ENCODE measurements at regions not wholly inside any gene's neighbourhood (a gene's known extent, or its start where the extent isn't known, plus 50 kb on each side); places are given as distances from the start of the nearest gene placed in this dataset.

- no peak overlapping the region for H3K27ac ChIP-seq (ENCODE audit: extremely low read depth, low read depth, low read length)
- H3K4me1 ChIP-seq (ENCODE audit: control insufficient read depth, insufficient read depth, low read length): no peaks in the 10 kb centered on the region
- CTCF ChIA-PET: interaction anchor here (0.9 to 1.5 kb wide), 4 partner anchors 11 to 19 kb away, joined by 3 to 4 read pairs (median 4); no protein-coding TSS in a partner anchor
- POLR2A ChIA-PET: no interaction called here
- no peak overlapping the region for H3K4me3 ChIP-seq (ENCODE audit: low read depth, low read length)
- H3K36me3 ChIP-seq (ENCODE audit: control insufficient read depth in 2 of 2, insufficient read depth in 1 of 2, low read length in 2 of 2): no peaks in the 10 kb centered on the region
- H3K9me3 ChIP-seq (ENCODE audit: control insufficient read depth, insufficient read depth, low read depth, low read length): no peaks in the 10 kb centered on the region
- no peak for TF ChIP-seq BCL11A (tag by site-specific recombination; IDR thresholded peaks at IDR 0.05; ENCODE audit: low read depth)
- no peak for TF ChIP-seq ZNF202 (tag by site-specific recombination; IDR thresholded peaks at IDR 0.05; ENCODE audit: borderline replicate concordance)
- no peak for TF ChIP-seq ZNF843 (tag by site-specific recombination; IDR thresholded peaks at IDR 0.05)
- no peak for TF ChIP-seq GLIS1 (tag by site-specific recombination; IDR thresholded peaks at IDR 0.05)
- TF ChIP-seq ZNF785 (tag by site-specific recombination; IDR thresholded peaks at IDR 0.05): no peak
- no peak for TF ChIP-seq ZBTB1 (tag by site-specific recombination; IDR thresholded peaks at IDR 0.05)
- TF ChIP-seq, protein P1, sequence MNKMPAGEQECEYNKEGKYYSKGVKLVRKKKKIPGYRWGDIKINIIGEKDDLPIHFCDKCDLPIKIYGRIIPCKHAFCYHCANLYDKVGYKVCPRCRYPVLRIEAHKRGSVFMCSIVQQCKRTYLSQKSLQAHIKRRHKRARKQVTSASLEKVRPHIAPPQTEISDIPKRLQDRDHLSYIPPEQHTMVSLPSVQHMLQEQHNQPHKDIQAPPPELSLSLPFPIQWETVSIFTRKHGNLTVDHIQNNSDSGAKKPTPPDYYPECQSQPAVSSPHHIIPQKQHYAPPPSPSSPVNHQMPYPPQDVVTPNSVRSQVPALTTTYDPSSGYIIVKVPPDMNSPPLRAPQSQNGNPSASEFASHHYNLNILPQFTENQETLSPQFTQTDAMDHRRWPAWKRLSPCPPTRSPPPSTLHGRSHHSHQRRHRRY (tag by site-specific recombination; IDR thresholded peaks at IDR 0.05): no peak
Observed at GRCh38 chr21:25370311-25370744, 237.0 kb downstream of the MRPL39 start.

DNA sequence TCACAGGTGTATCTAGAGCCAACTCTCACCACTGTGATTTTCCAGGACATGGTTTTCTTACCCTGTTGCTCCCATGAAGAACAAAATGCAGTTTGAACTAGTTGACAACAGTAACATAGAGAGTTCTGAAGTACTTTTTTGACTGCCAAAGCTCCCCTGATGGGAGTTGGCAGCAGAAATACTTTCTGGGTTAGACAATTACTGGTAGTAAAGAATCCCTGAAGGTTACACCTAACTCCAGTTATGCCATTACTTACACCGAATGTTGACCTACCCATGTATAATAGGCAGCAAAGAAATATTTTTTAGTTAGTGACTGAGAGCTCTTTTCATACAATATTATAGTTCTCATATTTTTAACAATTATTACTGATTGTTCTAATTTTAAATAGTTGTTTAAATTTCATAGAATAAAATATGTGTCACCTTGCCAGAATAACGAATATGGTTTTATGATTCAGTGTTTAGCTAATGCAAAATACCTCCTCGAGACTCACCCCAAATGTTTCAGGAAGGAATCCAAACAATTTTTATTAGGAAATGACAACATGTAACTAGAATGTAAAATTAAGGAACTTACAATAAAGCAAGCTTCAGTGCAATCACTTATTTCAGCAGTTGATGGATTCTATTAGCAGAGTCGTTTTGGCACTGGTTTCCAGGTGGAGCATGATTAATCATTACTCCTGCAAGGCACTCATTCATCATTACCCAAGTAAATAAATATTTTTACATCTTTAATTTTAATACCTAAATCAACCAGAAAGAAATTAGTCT lies 237.6 kb downstream of the MRPL39 start:
- Histone ChIP-seq H3K36me3 (ENCODE audit: control insufficient read depth in 2 of 2, insufficient read depth in 1 of 2, low read length in 2 of 2) (no peaks in the 10 kb centered on the region), H3K9me3 (ENCODE audit: control insufficient read depth, insufficient read depth, low read depth, low read length) (no peaks in the 10 kb centered on the region), H3K27ac (ENCODE audit: extremely low read depth, low read depth, low read length) (no peak overlapping the region), H3K4me3 (ENCODE audit: low read depth, low read length) (no peak overlapping the region), H3K4me1 (ENCODE audit: control insufficient read depth, insufficient read depth, low read length) (no peaks in the 10 kb centered on the region)
- CTCF ChIA-PET: interaction anchor here (0.6 to 1.5 kb wide), 3 partner anchors 12 to 35 kb away, joined by 3 to 4 read pairs (median 3); no protein-coding TSS in a partner anchor
- POLR2A ChIA-PET: no interaction called here
- TF ChIP-seq ZBTB49 (tag by site-specific recombination; IDR thresholded peaks at IDR 0.05; ENCODE audit: low read depth) (no peak), ZNF629 (tag by site-specific recombination; IDR thresholded peaks at IDR 0.05) (no peak), KLF16 (tag by site-specific recombination; IDR thresholded peaks at IDR 0.05) (no peak), ZNF561 (tag by site-specific recombination; IDR thresholded peaks at IDR 0.05; ENCODE audit: borderline replicate concordance) (no peak), ZBTB20 (tag by site-specific recombination; IDR thresholded peaks at IDR 0.05) (no peak), ZNF274 (IDR thresholded peaks at IDR 0.05; ENCODE audit: low read length) (no peak), ZNF274 (tag by site-specific recombination; IDR thresholded peaks at IDR 0.05; ENCODE audit: borderline replicate concordance) (no peak), ZBTB1 (tag by site-specific recombination; IDR thresholded peaks at IDR 0.05) (no peak), ZNF830 (tag by site-specific recombination; IDR thresholded peaks at IDR 0.05; ENCODE audit: low read depth) (no peak), KLF8 (tag by site-specific recombination; IDR thresholded peaks at IDR 0.05) (no peak), ZNF692 (tag by site-specific recombination; IDR thresholded peaks at IDR 0.05) (no peak), SCRT2 (tag by site-specific recombination; IDR thresholded peaks at IDR 0.05) (no peak), KLF17 (tag by site-specific recombination; IDR thresholded peaks at IDR 0.05) (no peak), ZNF747 (tag by site-specific recombination; IDR thresholded peaks at IDR 0.05) (no peak), ZNF677 (tag by site-specific recombination; IDR thresholded peaks at IDR 0.05) (no peak), ZBTB44 (tag by site-specific recombination; IDR thresholded peaks at IDR 0.05) (no peak)
- TF ChIP-seq, protein P2, sequence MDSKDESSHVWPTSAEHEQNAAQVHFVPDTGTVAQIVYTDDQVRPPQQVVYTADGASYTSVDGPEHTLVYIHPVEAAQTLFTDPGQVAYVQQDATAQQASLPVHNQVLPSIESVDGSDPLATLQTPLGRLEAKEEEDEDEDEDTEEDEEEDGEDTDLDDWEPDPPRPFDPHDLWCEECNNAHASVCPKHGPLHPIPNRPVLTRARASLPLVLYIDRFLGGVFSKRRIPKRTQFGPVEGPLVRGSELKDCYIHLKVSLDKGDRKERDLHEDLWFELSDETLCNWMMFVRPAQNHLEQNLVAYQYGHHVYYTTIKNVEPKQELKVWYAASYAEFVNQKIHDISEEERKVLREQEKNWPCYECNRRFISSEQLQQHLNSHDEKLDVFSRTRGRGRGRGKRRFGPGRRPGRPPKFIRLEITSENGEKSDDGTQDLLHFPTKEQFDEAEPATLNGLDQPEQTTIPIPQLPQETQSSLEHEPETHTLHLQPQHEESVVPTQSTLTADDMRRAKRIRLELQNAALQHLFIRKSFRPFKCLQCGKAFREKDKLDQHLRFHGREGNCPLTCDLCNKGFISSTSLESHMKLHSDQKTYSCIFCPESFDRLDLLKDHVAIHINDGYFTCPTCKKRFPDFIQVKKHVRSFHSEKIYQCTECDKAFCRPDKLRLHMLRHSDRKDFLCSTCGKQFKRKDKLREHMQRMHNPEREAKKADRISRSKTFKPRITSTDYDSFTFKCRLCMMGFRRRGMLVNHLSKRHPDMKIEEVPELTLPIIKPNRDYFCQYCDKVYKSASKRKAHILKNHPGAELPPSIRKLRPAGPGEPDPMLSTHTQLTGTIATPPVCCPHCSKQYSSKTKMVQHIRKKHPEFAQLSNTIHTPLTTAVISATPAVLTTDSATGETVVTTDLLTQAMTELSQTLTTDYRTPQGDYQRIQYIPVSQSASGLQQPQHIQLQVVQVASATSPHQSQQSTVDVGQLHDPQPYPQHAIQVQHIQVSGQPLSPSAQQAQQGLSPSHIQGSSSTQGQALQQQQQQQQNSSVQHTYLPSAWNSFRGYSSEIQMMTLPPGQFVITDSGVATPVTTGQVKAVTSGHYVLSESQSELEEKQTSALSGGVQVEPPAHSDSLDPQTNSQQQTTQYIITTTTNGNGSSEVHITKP (tag by site-specific recombination; IDR thresholded peaks at IDR 0.05): no peak

Measured in HEK293 (cell line).